22Rv1 (cell line): ENCODE measurements at regions not wholly inside any gene's neighbourhood (a gene's known extent, or its start where the extent isn't known, plus 50 kb on each side); places are given as distances from the start of the nearest gene placed in this dataset.
A peak's percentile ranks its signal among the peaks of the same experiment; 100 is the strongest.

Source experiments
- H3K27ac ChIP-seq: fragments of 450-650 bp; 2 replicates; pipeline ENCODE4 v1.5.1; 2017
- ZFX ChIP-seq: fragments of 450-650 bp; IDR thresholded peaks from 2 replicates; pipeline ENCODE4 v1.6.1; 2017; ENCODE audit warnings: antibody characterized with exemption, borderline replicate concordance
- TF ChIP-seq, protein P1 (sequence below): fragments of 450-650 bp; IDR thresholded peaks from 2 replicates; pipeline ENCODE4 v1.5.1; 2017; ENCODE audit warnings: mild to moderate bottlenecking

DNA sequence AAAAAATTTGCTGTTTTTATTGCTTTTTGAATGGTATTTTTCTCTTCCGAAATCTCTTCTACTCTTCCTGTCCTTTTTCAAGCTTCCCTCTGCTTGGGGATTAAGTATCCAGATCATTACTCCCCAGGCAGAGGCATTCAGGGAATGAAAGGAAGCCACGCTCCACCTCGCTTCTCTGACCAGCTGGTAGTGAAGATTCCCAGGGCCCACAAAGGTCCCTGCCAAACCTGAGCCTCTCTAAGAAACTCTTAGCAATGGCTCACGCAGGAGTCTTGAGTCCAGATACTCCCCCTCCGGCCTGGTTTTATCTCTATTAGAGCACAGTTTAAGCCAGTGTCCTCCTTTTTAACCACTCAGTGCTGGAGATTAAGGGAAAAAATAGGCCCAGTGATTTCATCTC is 51.4 kb upstream of the SOD3 start:
- peak overlapping the region; percentile 26 for H3K27ac ChIP-seq
- TF ChIP-seq, protein P1, sequence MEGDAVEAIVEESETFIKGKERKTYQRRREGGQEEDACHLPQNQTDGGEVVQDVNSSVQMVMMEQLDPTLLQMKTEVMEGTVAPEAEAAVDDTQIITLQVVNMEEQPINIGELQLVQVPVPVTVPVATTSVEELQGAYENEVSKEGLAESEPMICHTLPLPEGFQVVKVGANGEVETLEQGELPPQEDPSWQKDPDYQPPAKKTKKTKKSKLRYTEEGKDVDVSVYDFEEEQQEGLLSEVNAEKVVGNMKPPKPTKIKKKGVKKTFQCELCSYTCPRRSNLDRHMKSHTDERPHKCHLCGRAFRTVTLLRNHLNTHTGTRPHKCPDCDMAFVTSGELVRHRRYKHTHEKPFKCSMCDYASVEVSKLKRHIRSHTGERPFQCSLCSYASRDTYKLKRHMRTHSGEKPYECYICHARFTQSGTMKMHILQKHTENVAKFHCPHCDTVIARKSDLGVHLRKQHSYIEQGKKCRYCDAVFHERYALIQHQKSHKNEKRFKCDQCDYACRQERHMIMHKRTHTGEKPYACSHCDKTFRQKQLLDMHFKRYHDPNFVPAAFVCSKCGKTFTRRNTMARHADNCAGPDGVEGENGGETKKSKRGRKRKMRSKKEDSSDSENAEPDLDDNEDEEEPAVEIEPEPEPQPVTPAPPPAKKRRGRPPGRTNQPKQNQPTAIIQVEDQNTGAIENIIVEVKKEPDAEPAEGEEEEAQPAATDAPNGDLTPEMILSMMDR, result no peak
- no peak for TF ChIP-seq ZFX

- TF ChIP-seq ZFX, result no peak
- TF ChIP-seq, protein P1, result no peak
Measured at GRCh38 chr4:24745172-24745895, 50.0 kb upstream of the SOD3 start.

More at GRCh38 chr4:24745172-24745895, 50.0 kb upstream of the SOD3 start:
- H3K27ac ChIP-seq, result peak overlapping the region; percentile 26; the same call in 1 of the 2 replicates
